Hepatocyte (in vitro differentiated cells): ENCODE measurements at regions not wholly inside any gene's neighbourhood (a gene's known extent, or its start where the extent isn't known, plus 50 kb on each side); places are given as distances from the start of the nearest gene placed in this dataset.

Experiments
- DNase-seq: peaks from one replicate; pipeline ENCODE4 v3.0.0-alpha.2; 2016; ENCODE audit warnings: low spot score
- H2AFZ ChIP-seq: fragments of 200-600 bp; sonication (generic); 2 replicates; pipeline ENCODE4 v1.6.0; 2016; ENCODE audit warnings: antibody characterized with exemption, mild to moderate bottlenecking
- H3K27ac ChIP-seq: fragments of 200-600 bp; sonication (generic); 2 replicates; pipeline ENCODE4 v1.5.1; 2016; ENCODE audit warnings: mild to moderate bottlenecking
- H3K27me3 ChIP-seq: fragments of 200-600 bp; sonication (generic); 2 replicates; pipeline ENCODE4 v1.6.1; 2016
- H3K36me3 ChIP-seq: fragments of 200-600 bp; sonication (generic); replicated peaks from 2 replicates; pipeline ENCODE4 v1.5.1; 2016; ENCODE audit warnings: low read depth; ENCODE audit not compliant: insufficient read depth
- H3K4me1 ChIP-seq: fragments of 200-600 bp; sonication (generic); 2 replicates; pipeline ENCODE4 v1.5.1; 2016; ENCODE audit warnings: mild to moderate bottlenecking, moderate library complexity; ENCODE audit not compliant: insufficient read depth
- H3K4me2 ChIP-seq: fragments of 200-600 bp; sonication (generic); 2 replicates; pipeline ENCODE4 v1.6.0; 2016
- H3K4me3 ChIP-seq: fragments of 200-600 bp; sonication (generic); 2 replicates; pipeline ENCODE4 v1.5.1; 2016; ENCODE audit warnings: mild to moderate bottlenecking
- H3K79me2 ChIP-seq: fragments of 200-600 bp; sonication (generic); 2 replicates; pipeline ENCODE4 v1.6.0; 2017; ENCODE audit warnings: mild to moderate bottlenecking
- H3K9me2 ChIP-seq: fragments of 200-600 bp; sonication (generic); replicated peaks from 2 replicates; pipeline ENCODE4 v1.6.0; 2017; ENCODE audit warnings: mild to moderate bottlenecking; ENCODE audit not compliant: insufficient read depth
- H3K9me3 ChIP-seq: fragments of 200-600 bp; sonication (generic); 2 replicates; pipeline ENCODE4 v1.5.1; 2016; ENCODE audit warnings: low read depth, mild to moderate bottlenecking
- H4K20me1 ChIP-seq: fragments of 200-600 bp; sonication (generic); 2 replicates; pipeline ENCODE4 v1.6.0; 2016; ENCODE audit warnings: mild to moderate bottlenecking; ENCODE audit not compliant: insufficient read depth, poor library complexity, severe bottlenecking
- CTCF ChIP-seq: fragments of 200-600 bp; sonication (generic); IDR thresholded peaks from 2 replicates; pipeline ENCODE4 v1.5.1; 2016; ENCODE audit warnings: antibody characterized with exemption, mild to moderate bottlenecking; ENCODE audit not compliant: poor library complexity
- EZH2 ChIP-seq: fragments of 200-600 bp; sonication (generic); IDR thresholded peaks from 2 replicates; pipeline ENCODE4 v1.6.1; 2016; ENCODE audit warnings: antibody characterized with exemption, mild to moderate bottlenecking, borderline replicate concordance
- EZH2phosphoT487 ChIP-seq: fragments of 200-600 bp; sonication (generic); IDR thresholded peaks from one replicate; pipeline ENCODE4 v1.6.1; 2018; ENCODE audit warnings: antibody characterized with exemption, mild to moderate bottlenecking, low read depth, moderate library complexity; ENCODE audit not compliant: unreplicated experiment, severe bottlenecking
- WGBS: methylation state at CpG from one replicate; pipeline ENCODE4 v1.1.6; 2016; ENCODE audit warnings: low lambda C conversion rate; ENCODE audit errors: missing lambda C conversion rate; 5-methylcytosine and 5-hydroxymethylcytosine counted together

- H2AFZ ChIP-seq = no peak overlapping the region
- H4K20me1 ChIP-seq = no peaks in the 10 kb centered on the region
- H3K4me3 ChIP-seq = no peak overlapping the region
- no peak for TF ChIP-seq EZH2
- TF ChIP-seq CTCF = no peak
- no peak for TF ChIP-seq EZH2phosphoT487
- no peaks in the 10 kb centered on the region for H3K79me2 ChIP-seq
- H3K36me3 ChIP-seq = no peaks in the 10 kb centered on the region
- H3K27me3 ChIP-seq = no peaks in the 10 kb centered on the region
- 87% methylated on average over 18 of the region's 22 CpGs for WGBS
- H3K4me1 ChIP-seq = peaks cover 6% of the 10 kb centered on the region
- no peak for DNase-seq
- H3K9me2 ChIP-seq = no peaks in the 10 kb centered on the region
- H3K27ac ChIP-seq = no peak overlapping the region
- H3K9me3 ChIP-seq = no peaks in the 10 kb centered on the region
- no peak overlapping the region for H3K4me2 ChIP-seq
Observed at GRCh38 chr6:168990019-168990751, 263.5 kb downstream of the THBS2 start.

- Histone ChIP-seq H3K4me1 (peaks cover 6% of the 10 kb centered on the region), H3K27me3 (no peaks in the 10 kb centered on the region), H3K4me2 (no peak overlapping the region), H3K4me3 (no peak overlapping the region), H4K20me1 (no peaks in the 10 kb centered on the region), H3K36me3 (no peaks in the 10 kb centered on the region), H3K9me3 (no peaks in the 10 kb centered on the region), H3K9me2 (no peaks in the 10 kb centered on the region), H3K79me2 (no peaks in the 10 kb centered on the region), H2AFZ (no peak overlapping the region), H3K27ac (no peak overlapping the region)
- TF ChIP-seq EZH2 (no peak), EZH2phosphoT487 (no peak), CTCF (no peak)
- WGBS = 77% methylated on average over 5 of the region's 5 CpGs
- no peak for DNase-seq
Observed at GRCh38 chr6:168989421-168989820, 264.2 kb downstream of the THBS2 start.

GRCh38 chr6:168988801-168989200, 264.8 kb downstream of the THBS2 start:
- Histone ChIP-seq H4K20me1 (no peaks in the 10 kb centered on the region), H2AFZ (no peak overlapping the region), H3K27ac (no peak overlapping the region), H3K4me2 (no peak overlapping the region), H3K9me2 (no peaks in the 10 kb centered on the region), H3K4me1 (peaks cover 6% of the 10 kb centered on the region), H3K9me3 (no peaks in the 10 kb centered on the region), H3K79me2 (no peaks in the 10 kb centered on the region), H3K36me3 (no peaks in the 10 kb centered on the region), H3K27me3 (no peaks in the 10 kb centered on the region), H3K4me3 (no peak overlapping the region)
- peak; percentile 27 for DNase-seq
- no peak for TF ChIP-seq CTCF
- no peak for TF ChIP-seq EZH2
- no peak for TF ChIP-seq EZH2phosphoT487
- WGBS = 47% methylated on average over 2 of the region's 2 CpGs
